ENCODE measurements at regions not wholly inside any gene's neighbourhood (a gene's known extent, or its start where the extent isn't known, plus 50 kb on each side); places are given as distances from the start of the nearest gene placed in this dataset.
"Not testable (repeated sequence)": the region's sequence is repeated elsewhere in the genome, so short reads cannot be mapped to it uniquely, and the experiment has no call there.

- not testable (repeated sequence) for TF ChIP-seq CTCF (IDR thresholded peaks at IDR 0.05 in 4 of 5, conservative IDR thresholded peaks at IDR 0.05 in 1 of 5); POLR2A (IDR thresholded peaks at IDR 0.05)
These were observed 309.0 kb upstream of the ELAVL2 start for GRCh38 chr9:24135072-24135471.

Data from gastrocnemius medialis (tissue), 4 donors.